Colonic mucosa (tissue), 4 donors: ENCODE measurements at regions not wholly inside any gene's neighbourhood (a gene's known extent, or its start where the extent isn't known, plus 50 kb on each side); places are given as distances from the start of the nearest gene placed in this dataset.

Experiments
- DNase-seq: peaks from one replicate; pipeline ENCODE4 v3.0.0-alpha.2; 2020
- H3K27ac ChIP-seq: fragments of 200-600 bp; one replicate; pipeline ENCODE4 v1.8.0; 2021
- H3K27me3 ChIP-seq: fragments of 200-600 bp; one replicate; pipeline ENCODE4 v1.8.0; 2021
- H3K36me3 ChIP-seq: fragments of 200-600 bp; one replicate; pipeline ENCODE4 v1.8.0; 2021
- H3K4me1 ChIP-seq: fragments of 200-600 bp; one replicate; pipeline ENCODE4 v1.8.0; 2021; ENCODE audit warnings: mild to moderate bottlenecking
- H3K4me3 ChIP-seq: fragments of 200-600 bp; one replicate; pipeline ENCODE4 v1.8.0; 2021
- H3K9ac ChIP-seq, 2 donors: one replicate each; pipeline ENCODE4 v1.7.0; 2013; ENCODE audit warnings: control low read depth in 2 of 2, low read depth in 2 of 2, low read length in 2 of 2
- H3K9me3 ChIP-seq: fragments of 200-600 bp; one replicate; pipeline ENCODE4 v1.8.0; 2021
- intact Hi-C: fragments of 100-400 bp; cut with DNase I; formaldehyde crosslinking; loops from one replicate; pipeline ENCODE4 v1.14.1; 2022
- TF ChIP-seq, protein P1 (sequence below): fragments of 200-600 bp; IDR thresholded peaks from one replicate; pipeline ENCODE4 v1.8.0; 2022; ENCODE audit warnings: antibody characterized with exemption, mild to moderate bottlenecking
- donor health status: healthy.
- donor health status: DM: no; HTN: no; CAD: no.
- donor health status: DM: no; HTN: no; CAD: no.

DNA sequence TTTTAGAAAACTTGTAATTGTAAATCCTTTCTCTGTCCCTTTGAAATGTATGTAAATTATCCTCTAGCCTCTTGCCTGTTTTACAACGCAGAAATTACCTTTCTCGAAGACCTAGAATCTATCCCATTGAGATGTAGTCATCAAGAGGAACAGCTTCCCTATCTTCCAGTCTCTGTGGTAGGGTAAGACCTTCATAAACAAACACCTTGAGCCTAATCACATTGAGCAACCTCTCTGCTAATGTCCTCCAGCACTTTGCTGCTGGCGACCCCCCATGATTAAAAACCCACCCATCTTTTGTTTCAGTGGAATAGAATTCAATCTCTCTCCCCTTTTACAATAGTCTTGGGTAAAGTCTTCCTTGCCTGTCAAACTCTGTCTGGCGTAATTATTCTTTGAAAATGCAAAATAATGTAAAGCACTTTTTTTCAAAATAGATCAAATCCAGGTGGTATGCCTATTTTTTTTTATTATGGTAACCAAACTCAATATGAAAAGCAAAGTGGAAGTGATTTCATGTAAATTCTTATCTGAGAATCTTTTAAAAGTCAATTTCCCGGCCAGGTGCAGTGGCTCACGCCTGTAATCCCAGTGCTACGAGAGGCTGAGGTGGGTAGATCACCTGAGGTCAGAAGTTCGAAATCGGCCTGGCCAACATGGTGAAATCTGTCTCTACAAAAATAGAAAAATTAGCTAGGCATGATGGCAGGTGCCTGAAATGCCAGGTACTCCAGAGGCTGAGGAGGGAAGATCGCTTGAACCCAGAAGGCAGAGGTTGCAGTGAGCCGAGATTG lies 237.9 kb downstream of the GRXCR1 start:
- Histone ChIP-seq H3K9me3 (no peaks in the 10 kb centered on the region), H3K36me3 (no peaks in the 10 kb centered on the region), H3K4me3 (no peak overlapping the region), H3K27me3 (no peaks in the 10 kb centered on the region), H3K9ac (no peak overlapping the region), H3K4me1 (no peaks in the 10 kb centered on the region), H3K27ac (no peak overlapping the region)
- no peak for DNase-seq
- intact Hi-C loops = loop anchor here (5.0 kb wide), 1 partner anchor 1497 kb away; no protein-coding TSS in a partner anchor
- TF ChIP-seq, protein P1, sequence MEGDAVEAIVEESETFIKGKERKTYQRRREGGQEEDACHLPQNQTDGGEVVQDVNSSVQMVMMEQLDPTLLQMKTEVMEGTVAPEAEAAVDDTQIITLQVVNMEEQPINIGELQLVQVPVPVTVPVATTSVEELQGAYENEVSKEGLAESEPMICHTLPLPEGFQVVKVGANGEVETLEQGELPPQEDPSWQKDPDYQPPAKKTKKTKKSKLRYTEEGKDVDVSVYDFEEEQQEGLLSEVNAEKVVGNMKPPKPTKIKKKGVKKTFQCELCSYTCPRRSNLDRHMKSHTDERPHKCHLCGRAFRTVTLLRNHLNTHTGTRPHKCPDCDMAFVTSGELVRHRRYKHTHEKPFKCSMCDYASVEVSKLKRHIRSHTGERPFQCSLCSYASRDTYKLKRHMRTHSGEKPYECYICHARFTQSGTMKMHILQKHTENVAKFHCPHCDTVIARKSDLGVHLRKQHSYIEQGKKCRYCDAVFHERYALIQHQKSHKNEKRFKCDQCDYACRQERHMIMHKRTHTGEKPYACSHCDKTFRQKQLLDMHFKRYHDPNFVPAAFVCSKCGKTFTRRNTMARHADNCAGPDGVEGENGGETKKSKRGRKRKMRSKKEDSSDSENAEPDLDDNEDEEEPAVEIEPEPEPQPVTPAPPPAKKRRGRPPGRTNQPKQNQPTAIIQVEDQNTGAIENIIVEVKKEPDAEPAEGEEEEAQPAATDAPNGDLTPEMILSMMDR = no peak

DNA sequence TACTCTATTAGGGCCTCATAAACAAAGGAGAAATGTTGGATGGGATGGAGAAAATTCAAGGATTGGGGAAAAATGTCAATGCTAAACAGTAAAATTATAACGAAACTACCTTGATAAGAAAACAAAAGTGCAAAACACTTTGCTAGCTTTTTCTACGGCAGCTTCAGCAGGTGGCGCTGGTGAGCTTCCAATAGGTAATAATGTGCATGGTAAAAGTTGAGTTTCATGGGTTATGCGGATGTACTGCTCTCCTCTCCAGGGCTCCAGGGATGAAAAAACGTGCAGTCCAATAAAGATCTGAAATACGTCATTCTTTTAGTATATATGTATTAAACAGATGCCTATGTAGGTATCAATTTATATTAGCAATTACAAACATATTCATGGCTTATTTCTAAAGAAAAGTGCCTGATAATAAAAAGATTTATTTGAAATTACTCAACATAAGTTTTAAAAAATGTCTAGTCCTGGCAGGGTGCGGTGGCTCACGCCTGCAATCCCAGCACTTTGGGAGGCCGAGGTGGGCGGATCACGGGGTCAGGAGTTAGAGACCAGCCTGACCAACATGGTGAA lies 239.6 kb downstream of the GRXCR1 start:
- Histone ChIP-seq H3K36me3 (no peaks in the 10 kb centered on the region), H3K9ac (no peak overlapping the region), H3K4me1 (no peaks in the 10 kb centered on the region), H3K4me3 (no peak overlapping the region), H3K27me3 (no peaks in the 10 kb centered on the region), H3K27ac (no peak overlapping the region), H3K9me3 (no peaks in the 10 kb centered on the region)
- DNase-seq = peak; percentile 35
- intact Hi-C loops = loop anchor here (5.0 kb wide), 1 partner anchor 1495 kb away; no protein-coding TSS in a partner anchor
- TF ChIP-seq, protein P1 = peak; percentile 50

DNA sequence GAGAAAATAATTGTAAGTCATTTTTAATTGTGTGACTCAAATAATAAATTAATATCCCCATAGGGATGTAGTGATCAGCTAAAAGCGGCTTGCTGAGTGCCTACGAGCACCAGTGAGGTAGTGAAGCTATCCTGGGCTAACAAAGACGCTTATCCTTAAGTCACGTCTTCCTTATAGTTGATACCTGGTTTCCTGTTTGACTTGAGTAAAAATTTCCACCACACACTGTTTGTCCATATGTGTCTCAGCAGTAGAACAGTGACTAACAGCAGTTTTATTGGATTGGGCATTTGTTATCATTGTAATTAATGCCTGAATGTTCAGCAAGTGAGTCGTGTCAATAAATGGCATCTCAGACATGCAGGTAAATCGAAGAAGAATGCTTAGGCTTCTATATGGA lies 241.1 kb downstream of the GRXCR1 start:
- H3K27me3 ChIP-seq = no peaks in the 10 kb centered on the region
- H3K36me3 ChIP-seq = no peaks in the 10 kb centered on the region
- intact Hi-C loops = loop anchor here (5.0 kb wide), 1 partner anchor 1494 kb away; no protein-coding TSS in a partner anchor

DNA sequence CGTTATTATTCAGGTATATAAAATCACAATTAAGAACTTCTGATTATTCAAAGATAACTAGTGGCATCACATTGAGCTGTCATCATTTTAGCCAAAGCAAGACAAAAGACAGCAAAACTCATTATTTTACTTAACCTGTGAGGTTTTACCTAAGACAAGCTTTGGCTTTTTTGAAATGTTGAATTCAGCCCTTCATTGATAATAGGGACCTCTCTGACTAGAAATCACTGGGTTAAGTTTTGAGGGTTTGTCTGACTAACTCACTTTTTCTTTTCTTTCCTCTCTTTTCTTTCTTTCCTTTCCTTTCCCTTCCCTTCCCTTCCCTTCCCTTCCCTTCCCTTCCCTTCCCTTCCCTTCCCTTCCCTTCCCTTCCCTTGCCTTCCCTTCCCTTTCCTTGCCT lies 244.2 kb downstream of the GRXCR1 start:
- Histone ChIP-seq H3K9ac (no peak overlapping the region), H3K9me3 (no peaks in the 10 kb centered on the region), H3K4me1 (no peaks in the 10 kb centered on the region), H3K36me3 (no peaks in the 10 kb centered on the region), H3K4me3 (no peak overlapping the region), H3K27ac (no peak overlapping the region), H3K27me3 (no peaks in the 10 kb centered on the region)
- TF ChIP-seq, protein P1 = no peak
- intact Hi-C loops = no loop called here
- DNase-seq = no peak

More for the DNA sequence above, 241.1 kb downstream of the GRXCR1 start:
- no peak overlapping the region for H3K4me3 ChIP-seq
- TF ChIP-seq, protein P1 = no peak
- no peaks in the 10 kb centered on the region for H3K4me1 ChIP-seq
- H3K27ac ChIP-seq = no peak overlapping the region
- no peak overlapping the region for H3K9ac ChIP-seq
- no peaks in the 10 kb centered on the region for H3K9me3 ChIP-seq
- no peak for DNase-seq

DNA sequence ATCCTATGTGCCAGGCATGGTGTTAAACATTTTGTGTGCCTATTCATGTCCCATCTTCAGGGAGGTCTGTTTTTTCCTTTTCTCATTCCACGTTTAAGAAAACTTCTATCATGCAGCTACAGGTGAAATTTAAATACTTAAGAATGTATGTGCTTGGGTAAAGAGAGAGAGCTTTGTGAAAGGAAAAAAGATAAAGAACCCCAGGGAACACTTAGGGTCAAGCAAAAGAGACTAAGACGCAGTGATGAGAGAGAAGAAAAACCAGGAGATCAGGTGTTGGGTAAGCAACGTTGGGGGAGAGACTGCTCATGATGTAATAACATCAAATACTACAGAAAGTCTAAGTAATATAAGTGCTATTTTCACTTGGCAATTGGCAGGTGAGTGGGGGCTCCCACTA lies 253.7 kb downstream of the GRXCR1 start:
- Histone ChIP-seq H3K36me3 (no peaks in the 10 kb centered on the region), H3K4me3 (no peak overlapping the region), H3K27me3 (no peaks in the 10 kb centered on the region), H3K9ac (no peak overlapping the region), H3K27ac (no peak overlapping the region), H3K4me1 (no peaks in the 10 kb centered on the region), H3K9me3 (no peaks in the 10 kb centered on the region)
- DNase-seq = no peak
- TF ChIP-seq, protein P1 = no peak
- intact Hi-C loops = no loop called here
